ENCODE measurements at regions not wholly inside any gene's neighbourhood (a gene's known extent, or its start where the extent isn't known, plus 50 kb on each side); places are given as distances from the start of the nearest gene placed in this dataset.

GRCh38 chr18:28411806-28412205 lies 234.9 kb upstream of the CDH2 start:
- Histone ChIP-seq H3K23ac (ENCODE audit: insufficient read length, low read depth, low read length) (no peak overlapping the region), H2BK20ac (ENCODE audit: low read depth, low read length, poor library complexity, severe bottlenecking) (no peak overlapping the region), H3K18ac (ENCODE audit: insufficient read length, low read depth, low read length) (no peak overlapping the region), H4K5ac (ENCODE audit: insufficient read length, low read depth, low read length) (no peak overlapping the region), H3K4me2 (ENCODE audit: insufficient read depth, insufficient read length, low read length) (no peak overlapping the region), H3K9ac (ENCODE audit: extremely low read depth, insufficient read length, low read length) (no peak overlapping the region), H4K91ac (ENCODE audit: insufficient read length, low read depth, low read length) (no peak overlapping the region), H2BK12ac (ENCODE audit: insufficient read length, low read depth, low read length) (no peak overlapping the region), H2AFZ (ENCODE audit: low read length) (no peak overlapping the region), H3K23me2 (ENCODE audit: insufficient read length, low read depth, low read length, poor library complexity, severe bottlenecking) (no peaks in the 10 kb centered on the region), H3K4me1 (ENCODE audit: insufficient read depth, low read length) (no peaks in the 10 kb centered on the region), H4K20me1 (ENCODE audit: control insufficient read depth, insufficient read depth, insufficient read length) (no peaks in the 10 kb centered on the region), H3K79me2 (ENCODE audit: insufficient read depth, low read length) (no peaks in the 10 kb centered on the region), H3K27ac (ENCODE audit: insufficient read length, low read depth, low read length) (no peak overlapping the region), H3K9me3 (ENCODE audit: control insufficient read depth, low read depth, low read length) (no peaks in the 10 kb centered on the region), H3K79me1 (ENCODE audit: insufficient read depth, low read depth, low read length, poor library complexity, severe bottlenecking) (no peaks in the 10 kb centered on the region), H3T11ph (ENCODE audit: low read length) (no peak overlapping the region), H3K27me3 (ENCODE audit: insufficient read depth, low read length) (no peaks in the 10 kb centered on the region), H3K14ac (ENCODE audit: insufficient read depth, low read length) (no peak overlapping the region), H2BK120ac (ENCODE audit: low read depth, low read length, poor library complexity, severe bottlenecking) (no peak overlapping the region), H3K4ac (ENCODE audit: low read depth, low read length) (no peak overlapping the region), H3K56ac (ENCODE audit: insufficient read length, low read depth, low read length) (no peak overlapping the region), H2BK5ac (ENCODE audit: insufficient read length, low read length) (no peak overlapping the region), H2AK5ac (ENCODE audit: insufficient read length, low read length) (no peak overlapping the region), H2BK15ac (ENCODE audit: low read depth, low read length) (no peak overlapping the region), H4K8ac (replicated peaks; ENCODE audit: insufficient read length, low read depth, low read length) (no peak overlapping the region)
- Mint-ChIP-seq H3K27ac (no peak overlapping the region), H3K36me3 (ENCODE audit: insufficient read depth in 1 of 3, low read depth in 3 of 3) (no peaks in the 10 kb centered on the region), H3K27me3 (ENCODE audit: low read depth) (no peaks in the 10 kb centered on the region), H3K4me1 (no peaks in the 10 kb centered on the region), H3K9me3 (no peaks in the 10 kb centered on the region), H3K4me3 (no peak overlapping the region)
- no peak for DNase-seq
- no peak for TF ChIP-seq CTCF (conservative IDR thresholded peaks at IDR 0.05)
- WGBS (ENCODE audit: extremely low coverage, insufficient read length, low lambda C conversion rate) = no CpG with 5 or more reads among the region's 2 CpGs
